Transverse colon (tissue), 4 donors: ENCODE measurements at regions not wholly inside any gene's neighbourhood (a gene's known extent, or its start where the extent isn't known, plus 50 kb on each side); places are given as distances from the start of the nearest gene placed in this dataset.
"Not testable (repeated sequence)": the region's sequence is repeated elsewhere in the genome, so short reads cannot be mapped to it uniquely, and the experiment has no call there.

Experiments used
- DNase-seq: peaks from one replicate; pipeline ENCODE4 v3.0.0-alpha.2; 2019
- H3K27ac ChIP-seq, 4 donors: fragments of 200-600 bp; sonication (generic); 2 replicates each; pipeline ENCODE4 v1.5.1; 2016 to 2018; ENCODE audit warnings: inconsistent platforms in 4 of 4
- H3K27me3 ChIP-seq: fragments of 200-600 bp; sonication (generic); 2 replicates; pipeline ENCODE4 v1.5.1; 2017; ENCODE audit warnings: inconsistent platforms
- H3K36me3 ChIP-seq, 4 donors: fragments of 200-600 bp; sonication (generic); 2 replicates each; pipeline ENCODE4 v1.5.1; 2017 to 2019; ENCODE audit warnings: inconsistent platforms in 4 of 4
- H3K4me1 ChIP-seq, 4 donors: fragments of 200-600 bp; sonication (generic); 2 replicates each; pipeline ENCODE4 v1.5.1; 2017 to 2020; ENCODE audit warnings: inconsistent platforms in 4 of 4
- H3K4me3 ChIP-seq, 4 donors: fragments of 200-600 bp; sonication (generic); 1 replicate in 1 of 4; 2 replicates in 3 of 4; pipeline versions ENCODE4 v1.5.1 to v1.6.1; 2017 to 2019; ENCODE audit warnings: inconsistent platforms in 4 of 4
- H3K9me3 ChIP-seq, 2 donors: fragments of 200-600 bp; sonication (generic); 2 replicates each; pipeline ENCODE4 v1.5.1; 2017 to 2019; ENCODE audit warnings: inconsistent platforms in 2 of 2
- EP300 ChIP-seq: sonication (generic); formaldehyde crosslinking; IDR thresholded peaks from one replicate; pipeline ENCODE4 v1.6.1; 2017; ENCODE audit warnings: antibody characterized with exemption, low read depth
- POLR2A ChIP-seq: fragments of 450-650 bp; IDR thresholded peaks from one replicate; pipeline ENCODE4 v1.6.1; 2016; ENCODE audit warnings: antibody characterized with exemption, mild to moderate bottlenecking, moderate library complexity
- POLR2AphosphoS5 ChIP-seq, 3 donors: sonication (generic); formaldehyde crosslinking; IDR thresholded peaks; one replicate each; pipeline ENCODE4 v1.6.1; 2016; ENCODE audit warnings: antibody characterized with exemption in 3 of 3
- WGBS, 2 donors: methylation state at CpG; one replicate each; pipeline ENCODE4 v1.1.5; 2018; ENCODE audit warnings: low coverage in 1 of 2; 5-methylcytosine and 5-hydroxymethylcytosine counted together
- in situ Hi-C, 4 donors: fragments of 200-750 bp; cut with MboI; loops; one replicate each; pipeline versions ENCODE4 v1.15.0 to v1.15.1; 2017; ENCODE audit warnings: low sequenced_read_pairs in 3 of 4, low pct_ligation_motif_present in 1 of 4, low pct_unique_long_range_greater_than_20kb in 1 of 4
- intact Hi-C: fragments of 100-400 bp; cut with DNase I; formaldehyde crosslinking; loops from one replicate; pipeline ENCODE4 v1.15.1; 2023; ENCODE audit warnings: low total_unique reads
- TF ChIP-seq, protein P1 (sequence below), 5 experiments: fragments of 200-600 bp in 3 of 5; fragments of 450-650 bp in 2 of 5; sonication (generic) in 3 of 5; IDR thresholded peaks; 1 replicate in 2 of 5; 2 replicates in 3 of 5; pipeline ENCODE4 v1.5.1; 2016 to 2017; ENCODE audit warnings: antibody characterized with exemption in 5 of 5, inconsistent platforms in 3 of 5, mild to moderate bottlenecking in 2 of 5, moderate library complexity in 1 of 5

DNA sequence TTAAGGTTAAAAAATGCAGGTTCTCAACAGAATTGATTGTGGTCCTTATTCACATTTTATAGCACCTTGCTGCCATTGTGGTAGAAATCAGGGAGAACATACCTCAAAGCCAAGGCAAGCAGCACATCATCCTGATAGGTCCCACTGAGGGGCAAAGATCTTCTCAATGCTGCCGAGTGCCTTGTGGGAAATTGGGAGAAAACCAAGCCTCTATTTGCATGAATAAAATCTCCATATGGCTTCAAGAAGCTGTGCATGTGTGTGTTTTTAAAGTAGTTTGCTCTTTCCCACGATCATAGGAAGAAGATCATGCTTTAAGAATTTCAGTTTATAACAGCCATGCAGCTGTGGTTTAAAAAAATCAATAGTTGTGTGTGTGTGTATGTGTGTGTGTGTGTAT lies 216.9 kb upstream of the FBXL7 start:
- intact Hi-C loops: no loop called here
- DNase-seq: no peak
- in situ Hi-C loops: no loop called here

DNA sequence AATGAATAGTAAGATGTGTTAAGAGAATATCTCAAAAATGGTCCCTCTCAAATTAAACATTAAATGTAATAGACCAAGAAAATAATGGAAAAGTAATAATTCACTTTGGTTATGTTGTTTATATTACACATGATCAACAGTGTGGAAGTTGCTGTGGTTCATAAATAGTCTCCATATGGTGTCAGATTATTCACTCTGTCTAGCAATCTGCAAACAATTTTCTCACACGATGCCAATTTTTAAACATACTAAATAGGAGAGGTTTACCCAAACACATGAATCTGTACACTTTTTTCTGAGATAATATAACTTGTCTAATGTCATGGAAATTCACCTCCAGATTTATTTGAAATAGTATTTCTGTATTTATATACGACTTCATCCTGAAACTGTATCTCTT lies 217.4 kb upstream of the FBXL7 start:
- Histone ChIP-seq H3K27ac (no peak overlapping the region), H3K4me1 (no peaks in the 10 kb centered on the region), H3K4me3 (no peak overlapping the region), H3K36me3 (no peaks in the 10 kb centered on the region), H3K9me3 (no peaks in the 10 kb centered on the region), H3K27me3 (no peaks in the 10 kb centered on the region)
- TF ChIP-seq EP300 (no peak), POLR2A (no peak), POLR2AphosphoS5 (IDR thresholded peaks at IDR 0.05) (no peak)
- TF ChIP-seq, protein P1, sequence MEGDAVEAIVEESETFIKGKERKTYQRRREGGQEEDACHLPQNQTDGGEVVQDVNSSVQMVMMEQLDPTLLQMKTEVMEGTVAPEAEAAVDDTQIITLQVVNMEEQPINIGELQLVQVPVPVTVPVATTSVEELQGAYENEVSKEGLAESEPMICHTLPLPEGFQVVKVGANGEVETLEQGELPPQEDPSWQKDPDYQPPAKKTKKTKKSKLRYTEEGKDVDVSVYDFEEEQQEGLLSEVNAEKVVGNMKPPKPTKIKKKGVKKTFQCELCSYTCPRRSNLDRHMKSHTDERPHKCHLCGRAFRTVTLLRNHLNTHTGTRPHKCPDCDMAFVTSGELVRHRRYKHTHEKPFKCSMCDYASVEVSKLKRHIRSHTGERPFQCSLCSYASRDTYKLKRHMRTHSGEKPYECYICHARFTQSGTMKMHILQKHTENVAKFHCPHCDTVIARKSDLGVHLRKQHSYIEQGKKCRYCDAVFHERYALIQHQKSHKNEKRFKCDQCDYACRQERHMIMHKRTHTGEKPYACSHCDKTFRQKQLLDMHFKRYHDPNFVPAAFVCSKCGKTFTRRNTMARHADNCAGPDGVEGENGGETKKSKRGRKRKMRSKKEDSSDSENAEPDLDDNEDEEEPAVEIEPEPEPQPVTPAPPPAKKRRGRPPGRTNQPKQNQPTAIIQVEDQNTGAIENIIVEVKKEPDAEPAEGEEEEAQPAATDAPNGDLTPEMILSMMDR (IDR thresholded peaks at IDR 0.05): no peak
- intact Hi-C loops (no loop called here), in situ Hi-C loops (no loop called here)
- DNase-seq: no peak
- WGBS, 2 donors: 53 to 76% methylated on average over 2 of the region's 2 CpGs

More for the DNA sequence above, 216.9 kb upstream of the FBXL7 start:
- Histone ChIP-seq H3K27ac (no peak overlapping the region), H3K9me3 (no peaks in the 10 kb centered on the region), H3K36me3 (no peaks in the 10 kb centered on the region), H3K4me1 (no peaks in the 10 kb centered on the region), H3K4me3 (no peak overlapping the region), H3K27me3 (no peaks in the 10 kb centered on the region)
- WGBS, 2 donors: 40 to 59% methylated on average over 2 of the region's 2 CpGs
- no peak for TF ChIP-seq EP300
- TF ChIP-seq, protein P1 (IDR thresholded peaks at IDR 0.05): no peak
- TF ChIP-seq POLR2AphosphoS5 (IDR thresholded peaks at IDR 0.05): no peak

DNA sequence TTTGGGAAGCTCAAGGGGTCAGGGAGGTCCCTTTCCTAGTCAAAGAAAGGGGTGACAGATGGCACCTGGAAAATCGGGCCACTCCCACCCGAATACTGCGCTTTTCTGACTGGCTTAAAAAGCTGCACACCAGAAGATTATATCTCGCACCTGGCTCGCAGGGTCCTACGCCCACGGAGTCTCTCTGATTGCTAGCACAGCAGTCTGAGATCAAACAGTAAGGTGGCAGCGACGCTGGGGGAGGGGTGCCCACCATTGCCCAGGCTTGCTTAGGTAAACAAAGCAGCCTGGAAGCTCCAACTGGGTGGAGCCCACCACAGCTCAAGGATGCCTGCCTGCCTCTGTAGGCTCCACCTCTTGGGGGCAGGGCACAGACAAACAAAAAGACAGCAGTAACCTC lies 228.4 kb upstream of the FBXL7 start:
- H3K9me3 ChIP-seq, in situ Hi-C loops, DNase-seq, H3K27ac ChIP-seq, intact Hi-C loops, H3K4me1 ChIP-seq, H3K27me3 ChIP-seq, H3K36me3 ChIP-seq, H3K4me3 ChIP-seq: not testable (repeated sequence)
- 69% methylated on average over 9 of the region's 9 CpGs; no CpG with 5 or more reads in 1 of the 2 donors for WGBS, 2 donors

DNA sequence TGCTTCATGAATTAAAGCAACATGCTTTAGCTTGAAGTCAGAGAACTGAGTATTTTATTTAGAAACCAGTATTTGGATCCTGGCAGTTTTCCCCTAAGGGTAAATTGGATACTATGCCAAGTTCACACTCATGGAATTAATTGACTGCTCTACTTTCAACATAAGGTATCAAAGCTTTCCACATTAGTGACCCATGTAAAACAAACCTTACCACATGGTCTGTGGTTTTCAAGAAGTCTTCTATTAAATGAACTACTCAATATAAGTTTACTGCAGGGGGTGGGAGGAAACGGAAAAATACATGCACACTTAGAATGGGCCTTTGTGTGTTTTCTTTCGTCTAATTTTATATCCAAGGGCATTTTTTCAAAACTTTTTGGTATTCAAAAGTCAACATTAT lies 232.0 kb upstream of the FBXL7 start:
- in situ Hi-C loops (no loop called here), intact Hi-C loops (no loop called here)
- 77 to 81% methylated on average over 2 of the region's 2 CpGs for WGBS, 2 donors
- no peaks in the 10 kb centered on the region for H3K4me1 ChIP-seq
- H3K4me3 ChIP-seq: no peak overlapping the region
- H3K27ac ChIP-seq: no peak overlapping the region
- no peaks in the 10 kb centered on the region for H3K36me3 ChIP-seq
- peaks cover 0 to 4% of the 10 kb centered on the region in 2 donors for H3K9me3 ChIP-seq
- no peaks in the 10 kb centered on the region for H3K27me3 ChIP-seq
- TF ChIP-seq POLR2AphosphoS5 (IDR thresholded peaks at IDR 0.05): no peak
- TF ChIP-seq POLR2A: no peak
- TF ChIP-seq EP300: no peak
- TF ChIP-seq, protein P1 (IDR thresholded peaks at IDR 0.05): no peak
- no peak for DNase-seq

DNA sequence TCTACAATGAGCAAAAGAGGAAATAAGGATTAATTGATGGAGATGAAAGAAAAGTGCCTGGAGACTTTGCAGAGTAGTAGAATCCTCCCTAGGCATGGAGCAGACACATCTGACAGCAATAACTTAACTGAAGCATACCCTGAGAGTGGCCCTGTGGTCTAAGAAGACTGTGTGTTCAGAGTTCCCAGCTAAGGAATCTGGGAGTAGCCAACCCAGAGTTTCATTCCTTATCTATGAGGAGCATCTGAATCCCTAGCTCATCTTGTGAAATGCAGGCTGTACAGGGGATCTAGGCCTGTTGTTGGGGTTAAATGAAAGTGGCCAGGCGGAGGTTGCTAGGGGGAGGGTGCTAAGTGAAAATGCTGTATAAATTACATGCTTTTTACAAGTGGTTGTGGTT lies 233.1 kb upstream of the FBXL7 start:
- Histone ChIP-seq H3K27me3 (no peaks in the 10 kb centered on the region), H3K9me3 (peaks cover 0 to 4% of the 10 kb centered on the region in 2 donors), H3K27ac (no peak overlapping the region), H3K4me3 (no peak overlapping the region), H3K36me3 (no peaks in the 10 kb centered on the region), H3K4me1 (no peaks in the 10 kb centered on the region)
- in situ Hi-C loops (no loop called here), intact Hi-C loops (no loop called here)
- DNase-seq: no peak
- TF ChIP-seq EP300 (no peak), POLR2AphosphoS5 (IDR thresholded peaks at IDR 0.05) (no peak), POLR2A (no peak)
- TF ChIP-seq, protein P1 (IDR thresholded peaks at IDR 0.05): no peak
- WGBS, 2 donors: 80% methylated on average over 1 of the region's 1 CpG; no CpG with 5 or more reads in 1 of the 2 donors
